ENCODE measurements at regions not wholly inside any gene's neighbourhood (a gene's known extent, or its start where the extent isn't known, plus 50 kb on each side); places are given as distances from the start of the nearest gene placed in this dataset.

DNA sequence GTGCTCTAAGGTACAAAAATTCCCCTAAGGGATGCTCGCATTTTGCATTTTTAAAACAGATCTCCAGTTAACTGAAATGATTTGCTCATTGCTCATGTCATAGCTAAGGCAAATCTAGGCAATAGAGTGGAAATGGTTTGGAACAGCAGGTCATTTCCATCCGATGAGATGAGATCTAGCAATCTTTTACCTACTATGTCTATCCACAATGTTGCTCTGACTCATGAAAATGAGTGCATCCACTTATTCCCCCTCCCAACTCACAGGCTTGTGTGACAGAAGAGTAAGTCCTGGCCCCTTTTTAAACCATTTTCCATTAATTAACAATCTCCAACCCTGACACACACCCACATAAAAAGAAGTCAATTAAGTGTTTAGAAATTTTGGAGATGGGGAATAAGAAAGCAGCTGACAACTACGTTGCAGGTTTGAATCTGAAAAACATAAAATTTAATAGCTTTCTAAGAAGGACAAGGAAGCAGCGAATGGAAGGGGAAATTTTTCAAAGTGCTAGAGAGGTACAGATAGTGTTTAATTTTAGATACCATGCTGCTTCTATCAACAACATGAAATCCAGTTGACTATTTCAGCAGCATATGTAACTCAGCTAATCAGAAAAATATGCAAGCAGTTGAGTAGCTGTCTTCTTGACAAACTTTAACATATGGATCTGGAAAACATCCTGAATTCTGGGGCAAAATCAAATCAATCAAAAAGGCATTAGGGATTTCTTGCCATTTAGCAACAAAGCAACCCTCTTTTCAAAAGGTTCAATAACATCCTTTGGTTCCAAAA lies 112.0 kb downstream of the TMCO5A start:
- DNase-seq = peak; percentile 46

DNA sequence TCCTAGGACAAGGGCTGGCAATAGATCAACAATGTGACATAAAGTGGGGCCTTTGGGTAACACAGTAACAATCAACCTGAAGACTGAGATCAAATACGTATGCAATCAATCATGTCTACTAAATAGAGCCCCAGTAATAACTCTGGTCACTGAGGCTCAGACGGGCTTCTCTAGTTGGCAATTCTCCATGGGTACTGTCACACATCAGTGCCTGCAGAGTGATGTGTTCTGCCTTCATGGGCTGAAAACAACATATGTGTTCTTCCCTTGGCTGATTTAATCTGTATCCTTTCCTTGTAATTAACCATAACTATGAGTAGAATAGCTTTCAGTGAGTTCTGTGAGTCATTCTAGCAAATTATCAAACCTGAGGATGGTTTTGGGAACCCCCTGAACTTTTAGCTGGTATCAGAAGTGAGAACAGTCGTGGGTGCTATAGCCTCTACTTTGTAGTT lies 113.6 kb downstream of the TMCO5A start:
- no peak for DNase-seq

DNA sequence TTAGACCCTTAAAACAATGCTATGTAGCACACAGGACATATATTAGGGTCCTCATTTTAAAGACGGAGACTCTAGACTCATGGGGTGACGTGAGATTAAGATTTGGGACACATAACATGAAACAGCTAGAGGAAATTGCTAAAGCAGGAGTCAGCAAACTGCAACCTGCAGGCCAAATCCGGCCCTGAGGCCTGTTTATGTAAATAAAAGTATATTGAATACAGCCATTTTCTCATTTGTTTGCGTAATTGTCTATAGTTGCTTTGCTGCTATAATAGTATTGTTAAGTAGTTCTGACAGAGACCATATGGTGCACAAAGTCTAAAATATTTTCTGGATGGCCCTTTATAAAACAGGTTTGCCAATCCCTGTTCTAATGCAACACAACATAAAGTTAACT lies 115.5 kb downstream of the TMCO5A start:
- peak; percentile 18 for DNase-seq

GRCh38 chr15:38050529-38051448 lies 116.3 kb downstream of the TMCO5A start:
- DNase-seq = peak; percentile 68

- no peak for DNase-seq
Measured at GRCh38 chr15:38053205-38053604, 118.8 kb downstream of the TMCO5A start.

- peak; percentile 48 for DNase-seq
Measured at GRCh38 chr15:38053776-38054175, 119.3 kb downstream of the TMCO5A start.

DNA sequence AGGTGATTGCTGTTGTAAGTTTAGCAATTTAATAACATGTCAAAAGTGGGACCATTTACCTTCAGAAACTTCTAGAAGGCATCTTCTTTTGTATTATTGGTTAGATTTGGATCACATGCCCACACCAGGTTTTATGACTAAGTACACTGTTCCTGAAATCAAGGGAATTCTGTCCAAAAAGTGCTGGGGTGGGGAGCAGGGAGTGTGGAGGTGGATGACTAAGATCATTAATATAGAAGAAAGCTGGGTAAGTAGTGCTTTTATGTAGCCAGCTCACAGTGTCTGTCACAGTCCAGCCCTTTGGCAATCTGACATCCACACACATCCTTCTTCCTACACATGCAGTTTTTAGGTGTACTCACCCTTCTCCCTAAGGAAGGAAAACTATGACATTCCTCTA lies 120.0 kb downstream of the TMCO5A start:
- DNase-seq = no peak

DNA sequence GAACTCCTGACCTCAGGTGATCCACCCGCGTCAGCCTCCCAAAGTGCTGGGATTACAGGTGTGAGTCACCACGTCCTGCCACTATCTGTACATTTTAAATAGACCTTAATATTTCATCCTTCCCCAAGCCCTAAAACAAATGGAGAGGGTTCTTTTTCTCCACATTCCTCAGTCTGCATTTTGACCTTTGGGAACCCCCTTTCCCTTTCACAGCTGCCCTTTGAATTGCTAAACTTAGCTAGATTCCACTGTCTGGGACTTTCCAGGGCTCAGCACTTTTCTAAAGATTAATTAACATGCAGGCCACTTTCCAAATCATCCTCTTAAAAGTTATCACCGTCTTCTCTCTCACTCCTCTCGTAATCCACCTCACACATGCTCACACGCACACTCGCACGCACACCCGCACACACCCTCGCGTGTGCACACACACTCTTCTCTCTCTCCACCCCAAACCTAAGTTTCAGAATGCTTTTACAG lies 124.2 kb downstream of the TMCO5A start:
- no peak for DNase-seq

- DNase-seq = peak; percentile 86
Measured at GRCh38 chr15:38059665-38060064, 125.2 kb downstream of the TMCO5A start.

DNA sequence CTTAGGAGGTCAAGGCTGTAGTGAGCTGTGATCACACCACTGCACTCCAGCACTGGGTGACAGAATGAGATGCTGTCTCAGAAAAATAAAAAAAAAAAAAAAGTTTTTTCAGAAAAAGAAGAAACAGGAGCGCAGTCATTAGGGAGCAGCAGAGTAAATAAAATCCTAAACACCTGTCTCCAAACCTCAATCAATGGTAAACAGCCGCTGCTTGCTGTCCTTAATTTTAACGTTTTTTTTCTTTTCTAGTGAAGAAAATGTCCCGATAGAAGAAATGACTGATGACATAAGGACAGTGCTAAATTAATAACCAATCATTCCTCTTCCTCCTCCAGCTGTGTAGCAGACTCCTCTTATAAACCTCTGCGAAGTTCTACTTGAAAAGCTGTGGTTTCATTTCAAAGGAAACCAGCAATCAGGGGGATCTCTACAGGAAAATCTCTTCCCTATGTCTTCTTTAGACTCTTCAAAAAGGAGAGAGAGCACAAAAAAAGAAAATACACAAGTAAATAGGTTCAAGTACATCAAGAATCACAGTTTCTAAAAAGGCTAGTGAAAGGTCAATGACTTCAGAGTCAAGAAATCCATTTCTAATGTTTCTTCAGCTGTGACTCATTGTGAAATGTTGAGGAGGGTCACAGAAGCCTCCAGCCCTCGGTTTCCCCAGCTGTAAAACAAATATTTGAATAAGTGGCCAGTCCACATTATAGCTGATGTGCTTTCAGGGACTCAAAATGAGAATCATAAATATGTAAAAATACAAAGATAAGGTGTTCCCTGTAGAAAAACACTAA lies 127.6 kb downstream of the TMCO5A start:
- no peak for DNase-seq

DNA sequence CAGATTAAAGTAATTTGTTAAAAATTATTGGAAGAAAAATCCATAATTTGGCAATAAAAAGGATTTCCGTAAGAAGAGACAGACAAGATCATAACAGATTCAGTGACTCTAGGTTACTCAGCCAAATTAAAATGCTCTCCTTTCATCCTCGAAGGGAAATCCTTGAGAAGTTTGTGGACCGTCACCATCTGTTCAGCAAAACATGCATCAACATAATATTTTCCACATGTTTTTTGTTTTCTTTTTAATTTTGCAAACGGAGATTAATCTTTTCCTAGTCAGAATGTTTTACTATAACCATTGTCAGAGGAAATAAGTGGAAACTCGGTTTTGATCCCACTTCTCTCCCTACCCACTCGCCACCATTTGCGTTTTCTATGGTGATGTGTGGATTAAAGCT lies 128.3 kb downstream of the TMCO5A start:
- peak; percentile 55 for DNase-seq

DNA sequence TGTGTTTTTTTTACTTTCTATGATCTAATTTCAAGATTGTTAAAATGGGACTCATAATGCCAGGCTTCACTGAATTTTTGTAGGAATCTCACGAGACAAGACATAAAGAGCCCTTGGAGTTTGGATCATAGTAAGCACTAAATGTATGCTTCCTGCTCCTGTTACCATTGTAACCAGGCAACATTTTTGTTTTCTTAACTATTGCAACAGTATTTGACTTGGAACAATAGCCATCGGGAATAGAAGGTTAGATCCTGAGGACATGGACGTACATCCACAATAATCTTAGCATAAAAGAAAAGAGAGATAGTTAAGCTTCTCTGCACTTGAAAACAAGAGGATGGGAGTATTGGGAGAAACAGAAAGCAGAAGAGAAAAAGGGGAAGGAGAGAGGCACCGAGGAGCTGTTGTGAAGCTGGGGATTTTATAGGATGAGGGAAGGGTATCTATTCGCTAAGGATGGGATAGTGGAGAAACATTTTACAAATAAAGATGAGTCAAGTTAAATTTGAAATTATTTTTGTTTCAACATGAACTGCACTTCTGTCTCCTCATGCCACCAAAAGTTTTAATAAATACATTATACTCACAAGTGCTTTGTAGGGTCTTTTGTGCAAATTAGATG lies 131.4 kb downstream of the TMCO5A start:
- no peak for DNase-seq

DNA sequence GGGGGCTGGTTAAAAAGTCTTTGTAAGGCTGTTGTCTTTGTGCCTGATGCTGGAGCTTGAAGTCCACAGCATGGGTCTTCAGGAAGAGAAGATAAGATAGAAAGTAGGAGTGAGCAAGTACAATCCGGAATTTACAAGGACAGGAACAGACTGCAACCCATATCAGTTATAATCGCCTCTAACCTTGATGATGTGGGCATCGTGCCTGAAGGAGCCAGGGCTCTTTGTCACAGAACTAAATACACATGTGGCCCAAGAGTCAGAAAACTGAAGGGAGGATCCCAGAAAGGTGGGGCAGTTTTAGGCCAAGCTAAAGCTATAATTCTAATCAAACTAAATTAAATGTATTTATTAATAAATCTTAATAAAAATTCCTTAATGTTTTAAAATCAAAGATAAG lies 132.2 kb downstream of the TMCO5A start:
- DNase-seq = no peak

DNA sequence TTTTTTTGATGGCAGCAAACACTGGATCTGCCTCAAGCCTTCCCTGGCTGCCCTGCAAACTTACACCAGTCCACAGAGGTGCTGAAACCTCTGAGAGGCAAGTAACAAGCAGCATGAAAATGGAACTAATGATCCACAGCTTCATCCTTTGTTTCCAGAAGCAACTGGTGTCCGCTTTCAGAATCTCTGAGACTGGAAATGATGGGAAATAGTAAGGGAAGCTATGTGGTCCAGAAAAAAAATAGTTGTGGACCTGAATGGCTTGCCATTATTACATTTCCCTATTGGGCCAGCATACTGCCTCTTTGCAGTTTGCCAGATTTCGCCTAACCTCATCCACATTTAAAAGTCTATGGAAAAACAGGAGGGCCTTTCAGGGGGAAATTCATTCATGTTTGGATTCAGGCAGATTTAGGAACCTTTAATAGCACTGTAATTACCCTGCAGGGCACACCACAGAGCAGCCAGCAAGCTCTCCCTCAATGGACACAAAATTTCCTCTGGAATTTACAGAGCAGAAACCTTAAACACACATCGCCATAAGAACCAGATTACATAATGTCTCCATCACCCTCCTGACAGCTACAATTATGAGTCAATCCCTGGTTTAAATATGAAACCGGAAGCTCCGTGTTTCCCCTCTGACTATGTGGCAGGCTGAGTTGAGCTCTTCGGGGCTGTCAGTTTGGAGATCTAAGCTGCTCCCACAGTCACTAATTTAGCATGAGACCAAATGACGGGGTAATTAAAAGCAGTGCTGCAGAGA lies 134.4 kb downstream of the TMCO5A start:
- peak; percentile 87 for DNase-seq

DNA sequence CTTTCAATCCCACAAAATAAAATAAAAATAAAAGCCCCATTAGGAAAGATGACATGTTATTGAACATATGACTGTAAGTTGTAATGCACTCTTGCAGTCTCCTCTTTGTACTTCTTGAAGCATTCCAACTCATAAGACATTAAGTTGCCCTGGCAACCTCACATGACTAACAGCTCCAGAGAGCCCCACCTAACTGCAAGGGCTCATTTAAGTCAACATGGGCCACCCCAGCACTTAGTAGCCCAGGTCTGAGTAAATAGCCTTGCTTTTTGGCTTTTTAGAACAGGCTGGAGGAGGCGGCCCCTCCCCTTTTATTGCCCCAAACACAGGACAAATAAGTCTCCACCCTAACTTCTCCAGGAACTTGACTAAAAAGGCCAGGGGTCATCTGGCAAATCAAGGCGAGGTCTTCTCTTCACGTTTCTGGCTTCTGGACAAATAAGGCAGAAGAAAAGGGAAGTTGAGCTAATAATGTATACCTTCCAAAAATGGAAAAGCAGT lies 135.1 kb downstream of the TMCO5A start:
- DNase-seq = peak; percentile 87

- no peak for DNase-seq
Measured at GRCh38 chr15:38070778-38071177, 136.3 kb downstream of the TMCO5A start.

DNA sequence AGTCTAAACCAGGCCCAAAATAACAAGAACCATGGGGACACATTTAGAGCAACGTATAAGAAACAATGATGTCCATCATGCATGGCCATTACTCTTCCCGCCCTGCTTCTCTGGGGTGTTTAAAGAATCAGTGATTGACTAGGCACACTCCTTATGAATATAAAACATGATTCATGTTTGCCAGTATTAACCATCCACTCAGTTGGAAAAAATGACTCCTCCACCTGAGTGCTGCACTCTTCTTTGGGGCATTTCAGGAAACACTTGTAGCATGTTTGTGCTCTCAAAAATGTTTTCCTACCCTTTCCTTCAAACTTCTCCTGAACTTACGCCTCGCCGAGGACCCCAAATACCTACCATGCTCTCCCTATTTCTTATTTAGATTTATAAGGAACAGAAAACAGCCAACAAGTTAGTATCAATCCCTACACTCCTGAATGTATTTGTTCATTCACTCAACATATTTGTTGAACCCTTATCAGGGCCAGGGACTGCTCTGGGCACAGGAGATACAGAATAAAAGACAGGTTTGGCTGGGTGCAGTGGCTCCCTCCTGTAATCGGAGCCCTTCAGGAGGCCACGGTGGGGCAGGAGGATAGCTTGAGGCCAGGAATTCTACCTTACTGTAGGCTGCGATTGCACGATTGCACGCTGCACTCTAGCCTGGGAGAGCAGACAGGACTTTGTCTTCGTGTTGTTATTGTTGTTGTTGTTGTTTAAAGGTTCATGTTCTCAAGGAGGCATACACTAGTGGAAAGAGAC lies 137.0 kb downstream of the TMCO5A start:
- DNase-seq = no peak

DNA sequence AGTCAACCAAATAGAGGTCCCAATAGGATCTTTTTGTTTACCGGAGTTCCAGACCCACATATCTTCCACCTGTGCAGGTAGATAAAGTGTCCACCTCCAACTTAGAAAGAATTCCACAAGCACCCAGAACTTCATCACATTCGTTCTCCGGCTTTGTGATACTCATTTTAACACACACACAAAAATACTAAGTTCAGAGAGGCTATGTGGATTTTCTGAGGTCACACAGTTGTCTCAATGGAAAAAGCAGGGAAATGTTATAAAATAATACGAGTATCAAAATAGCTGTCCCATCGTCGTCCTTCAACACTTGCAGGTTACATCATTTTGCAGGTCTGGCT lies 137.5 kb downstream of the TMCO5A start:
- no peak for DNase-seq

DNA sequence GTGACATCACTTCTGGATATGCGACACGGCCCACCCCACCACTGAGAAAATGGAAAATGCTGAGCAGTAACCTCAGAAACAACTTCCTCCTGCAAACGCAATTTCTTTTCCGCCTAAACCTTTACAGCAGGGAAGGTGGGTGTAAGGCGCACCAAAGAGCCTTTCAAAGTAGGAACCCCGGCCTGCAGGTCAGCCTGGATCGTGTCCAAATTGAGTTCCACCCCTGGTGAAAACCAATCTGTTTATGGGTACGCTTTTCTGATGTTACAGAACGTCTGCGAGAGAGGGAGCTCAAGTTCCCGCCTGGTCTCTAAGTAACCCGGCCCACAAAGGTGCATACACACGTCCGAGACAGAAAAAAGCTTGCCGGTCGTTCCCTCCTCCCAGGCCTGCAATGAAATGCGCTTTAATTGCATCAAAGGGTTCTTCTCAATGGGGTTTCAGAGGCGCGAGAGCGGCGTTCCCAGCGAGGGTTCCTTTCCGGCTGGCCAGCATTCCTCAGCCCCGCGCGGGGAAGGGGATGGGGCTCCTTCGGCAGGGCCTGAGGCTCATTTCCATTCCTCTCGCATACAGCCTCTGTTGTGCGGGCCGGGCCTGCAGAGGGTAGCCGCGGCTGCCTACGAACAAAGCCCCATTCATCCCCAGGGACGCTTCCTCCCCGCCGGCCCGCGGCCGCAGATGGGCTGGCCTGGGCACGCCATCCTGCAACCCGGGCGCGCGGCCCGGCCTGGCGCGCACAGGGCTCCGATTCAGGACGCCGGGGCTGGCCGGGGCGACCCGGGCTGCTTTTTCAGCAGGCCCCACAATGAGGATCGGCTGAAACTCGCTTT lies 138.1 kb downstream of the TMCO5A start:
- DNase-seq = peak; percentile 78
